Medulla oblongata (tissue), 1 donor: ENCODE measurements at regions not wholly inside any gene's neighbourhood (a gene's known extent, or its start where the extent isn't known, plus 50 kb on each side); places are given as distances from the start of the nearest gene placed in this dataset.

Source experiments
- DNase-seq: peaks from one replicate; pipeline ENCODE4 v3.0.0-alpha.2; 2015; ENCODE audit errors: extremely low spot score

DNA sequence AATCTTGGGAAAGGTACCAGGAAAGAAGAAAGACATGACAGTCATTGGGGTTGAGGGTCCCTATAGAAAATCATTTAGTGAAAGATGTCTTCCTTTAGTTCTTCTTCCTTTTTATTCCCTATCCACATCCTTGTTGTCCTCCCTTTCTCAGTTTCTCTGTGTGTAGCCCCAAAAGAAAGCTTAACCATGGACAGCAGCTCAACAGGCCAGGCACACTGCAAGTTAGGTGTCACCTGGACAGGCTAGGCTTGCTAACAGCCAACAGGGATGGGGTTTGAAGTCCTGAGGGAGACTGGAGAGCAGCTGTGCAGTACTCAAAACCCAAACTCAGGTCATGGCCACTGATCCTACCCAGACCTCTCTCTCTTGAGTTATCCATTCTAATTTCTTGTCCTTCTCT is 543.1 kb downstream of the TUSC7 start:
- DNase-seq = no peak

DNA sequence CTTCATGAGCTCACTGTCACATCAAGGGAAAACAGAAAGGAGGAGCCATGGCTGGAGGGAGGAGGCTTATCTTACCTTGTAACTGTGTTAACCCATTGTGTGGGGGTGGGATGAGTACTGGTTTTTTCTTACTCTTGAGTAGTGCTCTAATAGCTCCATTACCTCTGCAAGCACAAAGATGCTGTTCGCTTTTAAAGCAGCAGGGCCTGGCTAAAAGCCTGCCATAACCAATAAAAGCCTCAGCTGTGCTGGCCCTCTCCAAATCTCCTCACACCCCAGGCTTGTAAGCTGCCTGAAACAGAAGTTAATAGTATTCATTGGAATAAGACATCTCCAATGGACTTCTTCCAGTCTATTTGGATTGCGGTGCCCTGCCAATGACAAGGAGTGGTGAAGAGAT is 544.1 kb downstream of the TUSC7 start:
- DNase-seq = no peak

GRCh38 chr3:117254985-117255384 is 545.4 kb downstream of the TUSC7 start:
- DNase-seq = no peak

DNA sequence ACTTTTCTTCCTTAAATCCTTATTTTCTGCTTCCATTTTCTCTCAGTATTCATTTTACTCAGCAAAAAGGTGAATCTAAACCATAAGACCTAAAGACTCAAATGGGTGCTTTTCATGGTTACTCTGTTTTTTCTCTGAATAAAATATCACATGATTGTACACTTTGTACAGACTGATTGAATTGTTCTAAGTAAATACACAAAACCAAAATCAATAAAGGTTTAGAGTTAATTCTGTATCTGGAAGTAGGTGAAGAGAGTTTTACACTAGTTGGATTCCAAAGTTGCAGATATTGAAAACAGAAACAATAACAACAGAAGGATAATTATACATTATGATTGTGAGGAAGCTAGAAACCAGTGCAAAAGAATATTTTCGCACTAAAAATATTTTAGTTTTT is 546.2 kb downstream of the TUSC7 start:
- DNase-seq = no peak

DNA sequence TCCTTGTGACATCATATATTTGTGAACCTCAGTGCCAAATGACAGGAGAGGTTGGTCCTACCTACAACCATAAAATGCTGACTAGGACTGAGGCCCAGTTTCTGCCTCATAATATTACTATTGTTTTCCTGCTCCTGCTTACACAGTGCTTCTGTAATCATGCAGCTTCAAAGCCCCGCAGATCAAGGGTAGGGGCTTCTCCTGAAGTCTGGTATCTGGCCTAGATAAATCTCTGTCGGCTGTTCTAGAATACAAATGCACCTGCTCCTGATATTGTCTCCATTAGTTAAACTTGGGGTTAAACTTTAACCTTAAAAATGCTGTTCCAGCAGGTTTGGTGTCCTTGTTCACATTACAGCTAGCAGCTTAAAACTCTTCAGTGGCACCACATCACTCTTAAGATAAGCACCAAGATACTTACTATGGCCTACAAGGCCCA is 552.4 kb downstream of the TUSC7 start:
- DNase-seq = no peak

- DNase-seq = no peak
Observed at GRCh38 chr3:117263270-117263669, 553.7 kb downstream of the TUSC7 start.

GRCh38 chr3:117263745-117264144 is 554.2 kb downstream of the TUSC7 start:
- DNase-seq = no peak

DNA sequence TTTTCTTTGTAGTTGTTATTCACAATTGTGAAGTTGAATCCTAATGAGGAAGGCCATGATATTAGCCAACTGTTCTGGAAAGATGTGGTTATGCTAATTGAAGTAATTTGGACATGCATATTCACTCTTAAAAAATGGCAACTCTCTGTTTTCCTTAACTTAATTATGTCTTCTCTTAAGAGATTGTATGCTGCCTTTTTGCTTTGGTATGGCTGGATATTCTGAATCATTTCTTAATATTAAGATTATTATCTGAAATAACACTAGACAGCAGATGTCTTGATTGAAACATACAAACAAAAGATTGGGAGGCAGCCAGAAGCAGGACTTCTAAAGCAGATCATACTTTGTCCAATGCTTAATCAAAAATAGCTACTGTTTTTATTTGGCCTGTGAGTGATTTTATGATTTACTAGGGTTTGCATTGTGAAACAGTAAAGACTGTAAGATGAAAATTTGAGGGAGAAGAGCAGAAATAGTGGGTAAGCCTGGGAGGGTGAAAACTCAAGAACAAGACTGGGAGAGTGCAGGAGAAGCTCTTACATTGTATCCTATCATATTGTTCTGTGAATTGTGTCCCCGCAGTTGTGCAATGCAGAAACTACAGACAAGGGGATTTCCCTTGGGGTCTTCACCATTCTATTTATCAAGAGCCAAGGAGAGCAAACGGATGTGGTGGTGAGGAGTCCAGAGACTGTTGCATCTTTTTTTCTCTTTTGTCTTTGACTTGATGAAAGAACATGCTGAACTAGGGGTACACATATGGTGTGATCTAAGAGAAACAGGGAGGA is 554.8 kb downstream of the TUSC7 start:
- no peak for DNase-seq

- no peak for DNase-seq
Observed at GRCh38 chr3:117266806-117267205, 557.2 kb downstream of the TUSC7 start.

- no peak for DNase-seq
Observed at GRCh38 chr3:117268318-117268717, 558.7 kb downstream of the TUSC7 start.

DNA sequence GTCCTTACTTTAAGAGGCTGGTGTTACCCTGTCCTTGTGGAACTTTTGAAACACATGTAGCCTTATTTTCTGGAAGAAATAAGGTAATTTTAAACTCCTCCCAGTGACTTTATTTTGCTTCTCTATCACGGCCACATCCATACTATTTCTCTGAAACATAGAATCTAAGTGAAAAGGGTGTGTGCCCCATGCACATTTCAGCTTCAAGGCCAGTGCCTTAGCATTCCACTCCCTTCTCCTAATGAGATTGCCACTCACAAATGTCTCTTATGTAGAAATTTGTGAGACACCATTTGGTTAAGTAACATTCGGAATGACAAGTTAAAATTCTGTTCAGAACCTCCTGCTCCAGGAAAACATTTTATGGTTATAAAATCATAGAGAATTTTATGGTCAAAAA is 562.7 kb downstream of the TUSC7 start:
- no peak for DNase-seq

DNA sequence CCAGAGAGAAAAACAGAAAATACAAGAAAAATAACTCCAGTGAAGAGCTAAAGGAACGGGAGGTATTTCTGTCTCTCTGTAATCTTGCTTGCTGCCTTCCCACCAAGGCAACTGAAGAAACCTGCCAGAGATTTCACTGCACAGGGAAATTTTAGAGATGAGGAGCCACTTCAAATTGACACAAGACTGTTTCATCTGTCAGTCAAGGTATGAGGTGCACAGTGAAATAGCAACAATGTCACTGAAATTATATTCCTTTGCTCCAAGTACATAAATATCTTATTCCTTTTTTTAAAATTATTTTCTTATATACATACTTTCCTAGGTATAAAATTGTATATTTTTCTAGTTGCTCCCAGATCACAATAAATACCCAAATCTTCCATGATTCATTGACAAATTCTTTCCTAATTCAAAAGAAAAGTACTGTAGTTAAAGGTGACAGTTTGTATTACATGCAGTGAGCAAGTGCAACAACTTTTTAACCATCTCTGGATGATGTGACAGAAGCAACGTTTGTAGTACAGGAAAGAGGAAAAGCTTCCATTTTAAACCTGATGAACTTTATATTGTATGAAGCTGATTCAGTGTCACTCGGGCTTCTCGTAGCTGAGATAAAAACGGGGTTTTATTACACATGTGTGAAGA is 563.4 kb downstream of the TUSC7 start:
- DNase-seq = no peak

- peak; percentile 39 for DNase-seq
Observed at GRCh38 chr3:117277816-117278215, 568.2 kb downstream of the TUSC7 start.

DNA sequence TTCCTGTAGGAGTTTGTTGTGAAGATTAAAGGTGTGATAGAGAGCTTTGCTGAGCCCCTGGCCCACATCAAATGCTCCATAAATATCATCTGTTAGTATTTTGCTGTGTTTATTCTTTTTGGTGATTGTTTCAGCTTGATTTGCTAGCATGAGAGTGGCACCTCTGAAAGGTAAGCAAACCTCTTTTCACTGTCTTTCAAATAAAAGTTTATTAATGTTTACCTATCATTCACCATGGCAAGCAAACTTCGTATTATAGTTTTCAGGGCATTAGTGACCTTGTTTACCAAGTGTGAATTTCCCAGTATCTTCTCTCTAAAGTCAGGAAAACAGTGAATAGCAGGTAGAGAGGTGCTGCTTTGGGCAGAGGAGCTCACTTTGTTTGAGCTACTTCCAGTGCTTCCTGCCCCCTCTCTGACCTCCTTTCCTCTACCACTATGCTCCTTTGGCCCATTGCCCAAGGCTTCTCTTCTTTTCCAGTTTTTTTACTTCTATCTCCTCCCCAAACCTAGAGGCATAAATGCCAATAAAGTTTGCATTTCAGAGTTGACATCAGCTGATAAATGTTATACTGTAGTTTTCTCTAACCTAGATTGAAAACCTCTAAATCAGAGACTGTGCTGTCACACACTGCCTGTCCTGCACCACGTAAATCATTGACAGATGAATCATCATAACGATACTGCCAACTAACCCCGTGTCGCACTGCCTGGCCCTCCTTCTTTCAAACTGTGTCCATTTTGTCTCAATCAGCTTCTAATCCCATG is 569.0 kb downstream of the TUSC7 start:
- DNase-seq = no peak

DNA sequence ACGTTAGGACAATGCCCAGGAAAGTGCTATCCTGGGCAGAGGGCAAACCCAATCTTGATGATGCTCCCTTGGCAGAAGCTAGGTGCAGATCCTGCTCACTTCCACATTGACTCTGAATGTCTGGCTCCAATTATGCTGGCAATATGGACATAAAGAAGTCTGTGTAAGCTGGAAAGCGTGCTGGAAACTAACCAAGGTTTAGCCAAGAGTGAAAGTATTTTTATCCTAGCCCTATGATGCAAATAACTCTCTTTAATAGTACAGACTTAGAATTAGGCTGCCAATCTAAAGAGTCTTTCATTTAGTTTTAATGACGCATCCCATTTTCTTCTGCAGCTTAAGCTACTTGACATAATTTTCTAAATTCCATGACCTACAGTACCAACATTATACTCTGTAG is 571.8 kb downstream of the TUSC7 start:
- no peak for DNase-seq

DNA sequence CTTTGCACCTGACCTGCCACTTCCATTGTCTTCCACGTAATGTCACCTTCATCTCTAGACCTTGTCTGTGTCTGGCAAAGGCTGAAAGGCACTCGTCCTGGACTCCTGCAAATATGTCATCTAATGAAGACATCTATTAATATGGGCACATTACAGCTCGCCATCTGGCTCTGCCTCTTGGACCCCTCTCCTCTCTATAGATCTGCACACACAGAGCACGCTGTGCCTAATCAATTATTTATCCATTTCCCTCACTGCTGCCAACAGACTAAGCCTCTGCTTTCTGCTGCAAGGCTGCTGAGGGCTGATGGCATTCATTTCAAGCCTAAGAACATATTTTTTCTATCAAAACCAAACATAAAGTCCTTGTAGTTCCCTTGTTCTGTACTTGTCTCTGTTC is 573.0 kb downstream of the TUSC7 start:
- DNase-seq = no peak

DNA sequence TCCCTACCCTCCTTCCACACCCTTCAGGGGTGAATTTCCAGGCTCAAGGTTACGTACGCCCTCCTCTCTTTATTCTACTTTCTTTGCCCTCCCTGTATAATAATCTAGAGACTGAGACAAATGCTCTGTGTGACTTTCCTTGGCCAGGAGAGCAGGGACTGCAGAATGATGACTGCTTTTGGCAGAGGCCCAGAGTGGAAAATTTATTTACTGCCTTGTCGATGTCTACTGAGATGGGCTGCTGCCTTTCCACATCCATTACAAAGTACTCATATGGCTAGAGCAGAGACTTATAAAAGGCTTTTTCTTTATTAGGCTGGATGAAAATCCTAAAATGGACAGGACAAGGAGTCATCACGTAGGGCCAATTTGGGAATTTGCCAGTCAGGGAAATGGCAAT is 576.2 kb downstream of the TUSC7 start:
- DNase-seq = peak; percentile 43

DNA sequence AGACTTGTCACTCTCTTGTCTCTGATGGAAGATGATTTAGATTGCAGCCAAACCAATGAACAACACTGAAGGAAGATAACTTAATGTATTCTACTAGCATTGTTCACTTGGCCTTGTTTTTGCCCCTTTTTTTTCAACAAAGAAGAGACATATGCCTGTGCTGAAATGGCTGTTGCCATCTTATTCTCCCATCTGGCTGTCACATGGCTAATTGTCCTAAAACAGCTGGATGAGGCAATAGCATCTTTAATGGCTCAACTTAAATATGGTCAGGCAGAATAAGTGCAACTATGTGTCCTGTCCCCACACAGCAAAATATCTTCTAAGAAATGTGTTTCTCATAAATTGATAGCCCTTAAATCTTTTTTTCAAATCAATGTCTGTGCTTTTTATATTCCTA is 576.9 kb downstream of the TUSC7 start:
- DNase-seq = no peak

GRCh38 chr3:117287602-117288001 is 578.0 kb downstream of the TUSC7 start:
- DNase-seq = no peak

GRCh38 chr3:117291476-117291875 is 581.9 kb downstream of the TUSC7 start:
- no peak for DNase-seq

GRCh38 chr3:117297065-117297464 is 587.5 kb downstream of the TUSC7 start:
- DNase-seq = no peak

GRCh38 chr3:117297541-117297940 is 588.0 kb downstream of the TUSC7 start:
- no peak for DNase-seq

GRCh38 chr3:117298273-117298672 is 588.7 kb downstream of the TUSC7 start:
- no peak for DNase-seq
